ENCODE measurements at regions not wholly inside any gene's neighbourhood (a gene's known extent, or its start where the extent isn't known, plus 50 kb on each side); places are given as distances from the start of the nearest gene placed in this dataset.

GRCh38 chr5:101062902-101063301 is 159.8 kb upstream of the ST8SIA4 start:
- Histone ChIP-seq H3K4ac (ENCODE audit: low read depth, low read length) (no peak overlapping the region), H4K8ac (replicated peaks; ENCODE audit: insufficient read length, low read depth, low read length) (no peak overlapping the region), H3K79me2 (ENCODE audit: insufficient read depth, low read length) (no peaks in the 10 kb centered on the region), H3K23ac (ENCODE audit: insufficient read length, low read depth, low read length) (no peak overlapping the region), H2BK20ac (ENCODE audit: low read depth, low read length, poor library complexity, severe bottlenecking) (no peak overlapping the region), H4K5ac (ENCODE audit: insufficient read length, low read depth, low read length) (no peak overlapping the region), H2BK12ac (ENCODE audit: insufficient read length, low read depth, low read length) (no peak overlapping the region), H3K9me3 (ENCODE audit: control insufficient read depth, low read depth, low read length) (no peaks in the 10 kb centered on the region), H3K18ac (ENCODE audit: insufficient read length, low read depth, low read length) (no peak overlapping the region), H3T11ph (ENCODE audit: low read length) (no peak overlapping the region), H3K27ac (ENCODE audit: insufficient read length, low read depth, low read length) (no peak overlapping the region), H3K79me1 (ENCODE audit: insufficient read depth, low read depth, low read length, poor library complexity, severe bottlenecking) (no peaks in the 10 kb centered on the region), H2BK120ac (ENCODE audit: low read depth, low read length, poor library complexity, severe bottlenecking) (no peak overlapping the region), H2AK5ac (ENCODE audit: insufficient read length, low read length) (no peak overlapping the region), H3K4me2 (ENCODE audit: insufficient read depth, insufficient read length, low read length) (no peak overlapping the region), H2BK5ac (ENCODE audit: insufficient read length, low read length) (no peak overlapping the region), H4K20me1 (ENCODE audit: control insufficient read depth, insufficient read depth, insufficient read length) (no peaks in the 10 kb centered on the region), H2BK15ac (ENCODE audit: low read depth, low read length) (no peak overlapping the region), H3K27me3 (ENCODE audit: insufficient read depth, low read length) (no peaks in the 10 kb centered on the region), H3K23me2 (ENCODE audit: insufficient read length, low read depth, low read length, poor library complexity, severe bottlenecking) (no peaks in the 10 kb centered on the region), H2AFZ (ENCODE audit: low read length) (no peak overlapping the region), H3K14ac (ENCODE audit: insufficient read depth, low read length) (no peak overlapping the region), H3K4me1 (ENCODE audit: insufficient read depth, low read length) (no peaks in the 10 kb centered on the region), H4K91ac (ENCODE audit: insufficient read length, low read depth, low read length) (no peak overlapping the region), H3K9ac (ENCODE audit: extremely low read depth, insufficient read length, low read length) (no peak overlapping the region), H3K56ac (ENCODE audit: insufficient read length, low read depth, low read length) (no peak overlapping the region)
- H3K27ac Mint-ChIP-seq = no peak overlapping the region
- DNase-seq = no peak
- H3K36me3 Mint-ChIP-seq (ENCODE audit: insufficient read depth in 1 of 3, low read depth in 3 of 3) = peaks cover 0 to 22% (median 2%) of the 10 kb centered on the region in 3 experiments; a peak in 5 of 7 replicates
- no peaks in the 10 kb centered on the region for H3K4me1 Mint-ChIP-seq
- H3K9me3 Mint-ChIP-seq = peaks cover 11 to 23% of the 10 kb centered on the region in 2 experiments; a peak in 4 of 5 replicates
- H3K27me3 Mint-ChIP-seq (ENCODE audit: low read depth) = no peaks in the 10 kb centered on the region
- no peak overlapping the region for H3K4me3 Mint-ChIP-seq
- TF ChIP-seq CTCF (conservative IDR thresholded peaks at IDR 0.05) = no peak

Measured in H9 (cell line).